PC-9 (cell line): ENCODE measurements at regions not wholly inside any gene's neighbourhood (a gene's known extent, or its start where the extent isn't known, plus 50 kb on each side); places are given as distances from the start of the nearest gene placed in this dataset.

Source experiments
- BruUV-seq: library from RNA; stranded (reverse); fragments of 400-500 nt; replicated peaks from 2 replicates; lab custom pipeline; 2021; lab: Mats Ljungman, UMichigan
- CTCF ChIA-PET: fragments of 300-600 bp; sonication (Branson Sonifier 250); formaldehyde crosslinking; loops from one replicate; lab custom pipeline; 2022; ENCODE audit warnings: antibody characterized with exemption; lab: Charles Lee
- POLR2A ChIA-PET: fragments of 300-600 bp; sonication (Branson Sonifier 250); formaldehyde crosslinking; loops from one replicate; lab custom pipeline; 2022; ENCODE audit warnings: antibody characterized with exemption; ENCODE audit not compliant: unreplicated experiment; lab: Charles Lee
- DNase-seq, 2 experiments: peaks; one replicate each; pipeline versions ENCODE4 v3.0.0 to v3.0.0-alpha.2; 2015 to 2022; ENCODE audit warnings: mixed read lengths in 1 of 2
- H2AFZ ChIP-seq: fragments of 200-600 bp; sonication (generic); 2 replicates; pipeline ENCODE4 v1.8.1; 2017; ENCODE audit warnings: antibody characterized with exemption
- H3F3A ChIP-seq: fragments of 200-600 bp; sonication (generic); 2 replicates; pipeline ENCODE4 v1.8.1; 2017; ENCODE audit warnings: antibody characterized with exemption, mild to moderate bottlenecking, low read depth; ENCODE audit not compliant: insufficient read depth
- H3K27ac ChIP-seq: fragments of 200-600 bp; sonication (generic); 2 replicates; pipeline ENCODE4 v1.6.1; 2016; ENCODE audit warnings: mixed run types
- H3K27me3 ChIP-seq: fragments of 200-600 bp; sonication (generic); 2 replicates; pipeline ENCODE4 v1.6.1; 2016; ENCODE audit warnings: low read depth, mixed run types; ENCODE audit not compliant: insufficient read depth
- H3K36me3 ChIP-seq: fragments of 200-600 bp; sonication (generic); 2 replicates; pipeline ENCODE4 v1.6.1; 2016; ENCODE audit warnings: low read depth, mixed run types
- H3K4me1 ChIP-seq: fragments of 200-600 bp; sonication (generic); replicated peaks from 2 replicates; pipeline ENCODE4 v1.6.1; 2016; ENCODE audit warnings: mixed run types; ENCODE audit not compliant: insufficient read depth
- H3K4me2 ChIP-seq: fragments of 200-600 bp; sonication (generic); 2 replicates; pipeline ENCODE4 v1.6.1; 2017; ENCODE audit warnings: mixed run types
- H3K4me3 ChIP-seq: fragments of 200-600 bp; sonication (generic); 2 replicates; pipeline ENCODE4 v1.6.1; 2016; ENCODE audit warnings: mixed run types
- H3K79me2 ChIP-seq: fragments of 200-600 bp; sonication (generic); 2 replicates; pipeline ENCODE4 v1.6.1; 2017; ENCODE audit warnings: low read depth, mixed run types
- H3K9me2 ChIP-seq: fragments of 200-600 bp; sonication (generic); 2 replicates; pipeline ENCODE4 v1.8.1; 2017; ENCODE audit warnings: mild to moderate bottlenecking; ENCODE audit not compliant: insufficient read depth
- H3K9me3 ChIP-seq: fragments of 200-600 bp; sonication (generic); 2 replicates; pipeline ENCODE4 v1.8.1; 2016; ENCODE audit warnings: low read depth; ENCODE audit not compliant: insufficient read depth
- H4K20me1 ChIP-seq: fragments of 200-600 bp; sonication (generic); 2 replicates; pipeline ENCODE4 v1.8.1; 2017; ENCODE audit not compliant: insufficient read depth
- EZH2 ChIP-seq: fragments of 200-600 bp; sonication (generic); IDR thresholded peaks from 2 replicates; pipeline ENCODE4 v1.8.0; 2017; ENCODE audit warnings: antibody characterized with exemption, low read depth
- intact Hi-C: fragments of 100-400 bp; cut with micrococcal nuclease; formaldehyde crosslinking; loops from one replicate; pipeline ENCODE4 v1.10.0; 2022; ENCODE audit not compliant: unreplicated experiment
- TF ChIP-seq, protein P1 (sequence below): fragments of 200-600 bp; sonication (generic); conservative IDR thresholded peaks from 2 replicates; pipeline ENCODE4 v1.6.1; 2017; ENCODE audit warnings: mixed run types, antibody characterized with exemption, mild to moderate bottlenecking, moderate library complexity

DNA sequence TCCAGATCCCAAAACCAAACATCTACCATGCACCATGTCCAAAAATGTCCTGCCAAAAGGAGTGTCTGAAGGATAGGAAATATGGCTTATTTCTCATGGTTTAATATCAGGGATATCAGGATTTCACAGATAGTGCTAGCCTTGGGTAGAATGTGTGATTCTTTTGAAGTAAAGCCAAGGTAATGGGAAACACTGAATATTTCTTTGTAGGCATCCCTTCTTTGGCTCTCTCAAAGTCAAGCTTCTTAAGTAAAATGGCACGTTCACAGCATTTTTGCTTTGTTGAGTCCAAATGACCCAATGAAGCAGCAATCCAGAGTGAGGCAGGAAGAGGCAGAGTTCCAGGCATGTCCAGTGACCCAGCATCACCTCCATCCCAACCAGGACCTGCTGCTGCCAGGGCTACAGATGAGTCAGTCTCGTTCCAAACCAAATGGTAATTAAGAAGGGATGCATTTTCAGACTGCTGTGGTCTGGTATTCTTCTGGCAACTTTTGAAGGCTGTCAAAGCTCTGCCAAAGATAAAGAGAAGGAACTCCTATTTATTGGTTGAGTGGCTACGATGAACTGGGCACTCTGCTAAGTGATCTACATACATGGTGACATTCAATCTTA lies 678.8 kb upstream of the KLF4 start:
- no peak overlapping the region for H3K27ac ChIP-seq
- no peaks in the 10 kb centered on the region for H3K9me2 ChIP-seq
- ChIA-PET CTCF (no interaction called here), POLR2A (no interaction called here)
- TF ChIP-seq, protein P1, sequence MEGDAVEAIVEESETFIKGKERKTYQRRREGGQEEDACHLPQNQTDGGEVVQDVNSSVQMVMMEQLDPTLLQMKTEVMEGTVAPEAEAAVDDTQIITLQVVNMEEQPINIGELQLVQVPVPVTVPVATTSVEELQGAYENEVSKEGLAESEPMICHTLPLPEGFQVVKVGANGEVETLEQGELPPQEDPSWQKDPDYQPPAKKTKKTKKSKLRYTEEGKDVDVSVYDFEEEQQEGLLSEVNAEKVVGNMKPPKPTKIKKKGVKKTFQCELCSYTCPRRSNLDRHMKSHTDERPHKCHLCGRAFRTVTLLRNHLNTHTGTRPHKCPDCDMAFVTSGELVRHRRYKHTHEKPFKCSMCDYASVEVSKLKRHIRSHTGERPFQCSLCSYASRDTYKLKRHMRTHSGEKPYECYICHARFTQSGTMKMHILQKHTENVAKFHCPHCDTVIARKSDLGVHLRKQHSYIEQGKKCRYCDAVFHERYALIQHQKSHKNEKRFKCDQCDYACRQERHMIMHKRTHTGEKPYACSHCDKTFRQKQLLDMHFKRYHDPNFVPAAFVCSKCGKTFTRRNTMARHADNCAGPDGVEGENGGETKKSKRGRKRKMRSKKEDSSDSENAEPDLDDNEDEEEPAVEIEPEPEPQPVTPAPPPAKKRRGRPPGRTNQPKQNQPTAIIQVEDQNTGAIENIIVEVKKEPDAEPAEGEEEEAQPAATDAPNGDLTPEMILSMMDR = no peak
- no peak for TF ChIP-seq EZH2
- no peak for DNase-seq
- no peaks in the 10 kb centered on the region for H3K36me3 ChIP-seq
- H3F3A ChIP-seq = no peaks in the 10 kb centered on the region
- no peaks in the 10 kb centered on the region for H3K79me2 ChIP-seq
- H3K27me3 ChIP-seq = no peaks in the 10 kb centered on the region
- H3K4me2 ChIP-seq = no peak overlapping the region
- 0 out of 2 replicates have a peak, but pooled peaks cover 4% of the 10 kb centered on the region for H3K9me3 ChIP-seq
- H2AFZ ChIP-seq = no peak overlapping the region
- peaks cover 18% of the 10 kb centered on the region for H3K4me1 ChIP-seq
- no TSS peak for BruUV-seq
- intact Hi-C loops = no loop called here
- no peaks in the 10 kb centered on the region for H4K20me1 ChIP-seq
- no peak overlapping the region for H3K4me3 ChIP-seq

DNA sequence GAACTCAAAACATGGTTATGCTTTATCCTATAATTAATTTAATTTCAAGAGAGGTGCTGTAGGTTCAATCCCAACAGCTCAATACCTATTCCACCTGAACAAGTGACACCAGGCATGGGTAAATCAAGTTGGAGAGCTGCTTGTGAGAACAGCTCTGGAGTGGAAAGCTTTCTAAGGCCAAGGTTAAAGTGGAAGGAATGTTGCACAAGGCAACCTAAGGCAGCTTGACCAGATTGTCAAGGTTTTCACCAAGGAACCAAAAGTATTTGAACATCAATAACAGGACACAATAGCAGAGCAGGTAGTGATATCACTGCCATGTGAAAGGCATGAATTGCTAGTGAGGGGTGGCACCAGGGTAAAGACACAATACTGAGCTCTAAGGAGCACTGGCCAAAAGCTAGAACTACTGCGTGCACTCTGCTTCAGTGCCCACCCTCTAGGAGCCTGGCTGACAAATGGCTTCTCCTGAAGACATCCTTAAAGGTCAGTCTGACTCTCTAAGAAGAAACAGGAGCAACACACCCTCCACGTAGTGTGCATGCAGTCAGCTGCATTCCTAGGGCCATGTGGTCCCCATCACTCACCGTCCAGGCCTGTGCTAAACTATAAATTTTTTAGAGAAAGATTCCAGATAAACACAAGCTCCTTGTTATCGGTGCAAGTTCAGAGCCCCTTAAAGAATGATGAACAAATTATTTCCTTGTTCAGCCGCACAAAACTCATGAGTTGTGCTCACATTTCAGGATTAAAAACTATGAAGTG lies 677.7 kb upstream of the KLF4 start:
- intact Hi-C loops = no loop called here
- Histone ChIP-seq H3K27ac (no peak overlapping the region), H3F3A (no peaks in the 10 kb centered on the region), H3K4me1 (peaks cover 20% of the 10 kb centered on the region), H3K79me2 (no peaks in the 10 kb centered on the region), H3K9me3 (0 out of 2 replicates have a peak, but pooled peaks cover 4% of the 10 kb centered on the region), H3K4me3 (no peak overlapping the region), H3K9me2 (no peaks in the 10 kb centered on the region), H2AFZ (no peak overlapping the region), H3K36me3 (no peaks in the 10 kb centered on the region), H3K4me2 (no peak overlapping the region), H4K20me1 (no peaks in the 10 kb centered on the region), H3K27me3 (no peaks in the 10 kb centered on the region)
- BruUV-seq = no TSS peak
- ChIA-PET POLR2A (no interaction called here), CTCF (no interaction called here)
- DNase-seq = peak in 1 of 2 experiments; percentile 57
- TF ChIP-seq, protein P1 = no peak
- no peak for TF ChIP-seq EZH2

DNA sequence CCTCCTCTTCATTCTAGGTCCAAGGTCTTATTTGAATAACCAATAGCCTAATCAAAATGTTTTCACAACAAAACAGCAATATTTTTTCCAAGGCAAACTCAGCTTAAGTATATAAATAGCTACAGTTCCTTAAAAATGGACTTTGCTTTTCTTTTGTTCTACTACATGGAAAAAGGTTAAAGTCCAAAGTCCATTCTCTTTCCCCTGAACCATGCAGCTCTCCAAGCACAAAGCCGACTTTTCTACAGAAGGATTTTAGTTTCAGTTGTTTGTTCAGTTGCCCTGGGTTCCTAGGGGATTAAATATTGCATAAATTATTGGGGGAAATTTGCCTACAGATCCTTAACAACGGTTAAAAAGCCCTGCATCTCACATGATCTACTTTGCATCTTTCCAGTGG lies 677.0 kb upstream of the KLF4 start:
- H4K20me1 ChIP-seq = no peaks in the 10 kb centered on the region
- no peaks in the 10 kb centered on the region for H3K27me3 ChIP-seq
- ChIA-PET CTCF (no interaction called here), POLR2A (no interaction called here)
- TF ChIP-seq EZH2 = no peak
- TF ChIP-seq, protein P1 = no peak
- H3F3A ChIP-seq = no peaks in the 10 kb centered on the region
- H3K79me2 ChIP-seq = no peaks in the 10 kb centered on the region
- H3K9me2 ChIP-seq = no peaks in the 10 kb centered on the region
- BruUV-seq = no TSS peak
- H3K4me2 ChIP-seq = no peak overlapping the region
- no peaks in the 10 kb centered on the region for H3K36me3 ChIP-seq
- no peak for DNase-seq
- intact Hi-C loops = no loop called here
- H3K4me1 ChIP-seq = peaks cover 20% of the 10 kb centered on the region
- no peak overlapping the region for H3K4me3 ChIP-seq
- no peak overlapping the region for H2AFZ ChIP-seq
- H3K9me3 ChIP-seq = no peaks in the 10 kb centered on the region
- H3K27ac ChIP-seq = no peak overlapping the region
